ENCODE measurements at regions not wholly inside any gene's neighbourhood (a gene's known extent, or its start where the extent isn't known, plus 50 kb on each side); places are given as distances from the start of the nearest gene placed in this dataset.

GRCh38 chr13:107293924-107294323 is 726.0 kb upstream of the ARGLU1 start:
- Histone ChIP-seq H3K18ac (ENCODE audit: insufficient read length, low read depth, low read length) (no peak overlapping the region), H2AFZ (ENCODE audit: low read length) (no peak overlapping the region), H3K4me2 (ENCODE audit: insufficient read depth, insufficient read length, low read length) (no peak overlapping the region), H2BK15ac (ENCODE audit: low read depth, low read length) (no peak overlapping the region), H3K56ac (ENCODE audit: insufficient read length, low read depth, low read length) (no peak overlapping the region), H3K27ac (ENCODE audit: insufficient read length, low read depth, low read length) (no peak overlapping the region), H4K91ac (ENCODE audit: insufficient read length, low read depth, low read length) (no peak overlapping the region), H3K9ac (ENCODE audit: extremely low read depth, insufficient read length, low read length) (no peak overlapping the region), H3K79me1 (ENCODE audit: insufficient read depth, low read depth, low read length, poor library complexity, severe bottlenecking) (no peaks in the 10 kb centered on the region), H3K23ac (ENCODE audit: insufficient read length, low read depth, low read length) (no peak overlapping the region), H3K14ac (ENCODE audit: insufficient read depth, low read length) (no peak overlapping the region), H3K9me3 (ENCODE audit: control insufficient read depth, low read depth, low read length) (no peaks in the 10 kb centered on the region), H3K23me2 (ENCODE audit: insufficient read length, low read depth, low read length, poor library complexity, severe bottlenecking) (no peaks in the 10 kb centered on the region), H2AK5ac (ENCODE audit: insufficient read length, low read length) (no peak overlapping the region), H3K4ac (ENCODE audit: low read depth, low read length) (no peak overlapping the region), H2BK5ac (ENCODE audit: insufficient read length, low read length) (no peak overlapping the region), H3K4me1 (ENCODE audit: insufficient read depth, low read length) (no peaks in the 10 kb centered on the region), H2BK12ac (ENCODE audit: insufficient read length, low read depth, low read length) (no peak overlapping the region), H3T11ph (ENCODE audit: low read length) (no peak overlapping the region), H2BK20ac (ENCODE audit: low read depth, low read length, poor library complexity, severe bottlenecking) (no peak overlapping the region), H4K20me1 (ENCODE audit: control insufficient read depth, insufficient read depth, insufficient read length) (no peaks in the 10 kb centered on the region), H3K27me3 (ENCODE audit: insufficient read depth, low read length) (no peaks in the 10 kb centered on the region), H3K79me2 (ENCODE audit: insufficient read depth, low read length) (no peaks in the 10 kb centered on the region), H4K8ac (replicated peaks; ENCODE audit: insufficient read length, low read depth, low read length) (no peak overlapping the region), H2BK120ac (ENCODE audit: low read depth, low read length, poor library complexity, severe bottlenecking) (no peak overlapping the region), H4K5ac (ENCODE audit: insufficient read length, low read depth, low read length) (no peak overlapping the region)
- TF ChIP-seq, protein P1, sequence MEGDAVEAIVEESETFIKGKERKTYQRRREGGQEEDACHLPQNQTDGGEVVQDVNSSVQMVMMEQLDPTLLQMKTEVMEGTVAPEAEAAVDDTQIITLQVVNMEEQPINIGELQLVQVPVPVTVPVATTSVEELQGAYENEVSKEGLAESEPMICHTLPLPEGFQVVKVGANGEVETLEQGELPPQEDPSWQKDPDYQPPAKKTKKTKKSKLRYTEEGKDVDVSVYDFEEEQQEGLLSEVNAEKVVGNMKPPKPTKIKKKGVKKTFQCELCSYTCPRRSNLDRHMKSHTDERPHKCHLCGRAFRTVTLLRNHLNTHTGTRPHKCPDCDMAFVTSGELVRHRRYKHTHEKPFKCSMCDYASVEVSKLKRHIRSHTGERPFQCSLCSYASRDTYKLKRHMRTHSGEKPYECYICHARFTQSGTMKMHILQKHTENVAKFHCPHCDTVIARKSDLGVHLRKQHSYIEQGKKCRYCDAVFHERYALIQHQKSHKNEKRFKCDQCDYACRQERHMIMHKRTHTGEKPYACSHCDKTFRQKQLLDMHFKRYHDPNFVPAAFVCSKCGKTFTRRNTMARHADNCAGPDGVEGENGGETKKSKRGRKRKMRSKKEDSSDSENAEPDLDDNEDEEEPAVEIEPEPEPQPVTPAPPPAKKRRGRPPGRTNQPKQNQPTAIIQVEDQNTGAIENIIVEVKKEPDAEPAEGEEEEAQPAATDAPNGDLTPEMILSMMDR (conservative IDR thresholded peaks at IDR 0.05): no peak
- no peaks in the 10 kb centered on the region for H3K4me1 Mint-ChIP-seq
- DNase-seq: no peak
- WGBS (ENCODE audit: extremely low coverage, insufficient read length, low lambda C conversion rate): no CpG with 5 or more reads among the region's 3 CpGs
- no peaks in the 10 kb centered on the region; the same call in 1 of the 2 replicates for H3K27me3 Mint-ChIP-seq (ENCODE audit: low read depth)
- no peaks in the 10 kb centered on the region; a peak in 1 of 5 replicates for H3K9me3 Mint-ChIP-seq
- H3K36me3 Mint-ChIP-seq (ENCODE audit: insufficient read depth in 1 of 3, low read depth in 3 of 3): peaks cover 0 to 3% (median 0%) of the 10 kb centered on the region in 3 experiments; a peak in 2 of 7 replicates
- H3K27ac Mint-ChIP-seq: no peak overlapping the region
- H3K4me3 Mint-ChIP-seq: no peak overlapping the region

All from H9 (cell line).